Cardiac muscle cell (in vitro differentiated cells and primary cell): ENCODE measurements at regions not wholly inside any gene's neighbourhood (a gene's known extent, or its start where the extent isn't known, plus 50 kb on each side); places are given as distances from the start of the nearest gene placed in this dataset.

ENCODE experiments used
- DNase-seq, 2 donors: peaks; one replicate each; pipeline versions ENCODE4 v3.0.0 to v3.0.0-alpha.2; 2010 to 2017; ENCODE audit warnings: low read depth in 1 of 2, low spot score in 1 of 2
- H3K27ac ChIP-seq: fragments of 200-600 bp; sonication (generic); 2 replicates; pipeline ENCODE4 v1.5.1; 2016
- H3K27me3 ChIP-seq: fragments of 200-600 bp; sonication (generic); 2 replicates; pipeline ENCODE4 v1.6.0; 2016; ENCODE audit warnings: control low read depth
- H3K36me3 ChIP-seq: fragments of 200-600 bp; sonication (generic); 2 replicates; pipeline ENCODE4 v1.5.1; 2016; ENCODE audit warnings: control low read depth
- H3K4me1 ChIP-seq: fragments of 200-600 bp; sonication (generic); 2 replicates; pipeline ENCODE4 v1.8.1; 2017; ENCODE audit warnings: low read depth, mild to moderate bottlenecking, mixed run types
- H3K4me3 ChIP-seq: fragments of 200-600 bp; sonication (generic); 2 replicates; pipeline ENCODE4 v1.5.1; 2016; ENCODE audit warnings: mild to moderate bottlenecking
- H3K9me3 ChIP-seq: fragments of 200-600 bp; sonication (generic); 2 replicates; pipeline ENCODE4 v1.5.1; 2017; ENCODE audit warnings: low read depth, mild to moderate bottlenecking, control low read depth
- CTCF ChIP-seq: IDR thresholded peaks from 2 replicates; pipeline ENCODE4 v1.5.1; 2012; ENCODE audit warnings: low read depth, mild to moderate bottlenecking, low read length

GRCh38 chr3:43963208-43963607 is 272.5 kb downstream of the ABHD5 start:
- no peak for TF ChIP-seq CTCF
- H3K4me3 ChIP-seq = no peak overlapping the region
- no peaks in the 10 kb centered on the region for H3K27me3 ChIP-seq
- H3K4me1 ChIP-seq = peaks cover 30% of the 10 kb centered on the region
- DNase-seq = no peak
- H3K9me3 ChIP-seq = no peaks in the 10 kb centered on the region
- no peaks in the 10 kb centered on the region for H3K36me3 ChIP-seq
- no peak overlapping the region for H3K27ac ChIP-seq

- no peak for TF ChIP-seq CTCF
- no peak for DNase-seq
- Histone ChIP-seq H3K27ac (no peak overlapping the region), H3K36me3 (no peaks in the 10 kb centered on the region), H3K9me3 (no peaks in the 10 kb centered on the region), H3K4me3 (no peak overlapping the region), H3K4me1 (peaks cover 24% of the 10 kb centered on the region), H3K27me3 (no peaks in the 10 kb centered on the region)
These were observed 273.9 kb downstream of the ABHD5 start for GRCh38 chr3:43964640-43965039.

- H3K27me3 ChIP-seq = no peaks in the 10 kb centered on the region
- no peak for TF ChIP-seq CTCF
- H3K27ac ChIP-seq = no peak overlapping the region
These were observed 274.9 kb downstream of the ABHD5 start for GRCh38 chr3:43965656-43966055.

GRCh38 chr3:43966126-43966525 is 275.4 kb downstream of the ABHD5 start:
- no peaks in the 10 kb centered on the region for H3K27me3 ChIP-seq
- TF ChIP-seq CTCF = no peak
- H3K9me3 ChIP-seq = no peaks in the 10 kb centered on the region
- no peak for DNase-seq
- no peaks in the 10 kb centered on the region for H3K36me3 ChIP-seq
- no peak overlapping the region for H3K4me3 ChIP-seq
- no peak overlapping the region for H3K27ac ChIP-seq
- H3K4me1 ChIP-seq = peaks cover 15% of the 10 kb centered on the region

More at GRCh38 chr3:43965656-43966055, 274.9 kb downstream of the ABHD5 start:
- H3K4me3 ChIP-seq = no peak overlapping the region
- peaks cover 15% of the 10 kb centered on the region for H3K4me1 ChIP-seq
- H3K9me3 ChIP-seq = no peaks in the 10 kb centered on the region
- no peaks in the 10 kb centered on the region for H3K36me3 ChIP-seq
- no peak for DNase-seq

- no peaks in the 10 kb centered on the region for H3K9me3 ChIP-seq
- DNase-seq = no peak
- no peaks in the 10 kb centered on the region for H3K36me3 ChIP-seq
- no peak overlapping the region for H3K4me3 ChIP-seq
- TF ChIP-seq CTCF = no peak
- H3K27me3 ChIP-seq = no peaks in the 10 kb centered on the region
- peaks cover 15% of the 10 kb centered on the region for H3K4me1 ChIP-seq
- H3K27ac ChIP-seq = no peak overlapping the region
These were observed 275.2 kb upstream of the TOPAZ1 start for GRCh38 chr3:43966530-43966929.

GRCh38 chr3:43968465-43968864 is 273.2 kb upstream of the TOPAZ1 start:
- no peak for TF ChIP-seq CTCF
- Histone ChIP-seq H3K4me1 (peaks cover 15% of the 10 kb centered on the region), H3K9me3 (no peaks in the 10 kb centered on the region), H3K4me3 (no peak overlapping the region), H3K36me3 (no peaks in the 10 kb centered on the region), H3K27me3 (no peaks in the 10 kb centered on the region), H3K27ac (no peak overlapping the region)
- no peak for DNase-seq
